HG03439 (cell line): ENCODE measurements at regions not wholly inside any gene's neighbourhood (a gene's known extent, or its start where the extent isn't known, plus 50 kb on each side); places are given as distances from the start of the nearest gene placed in this dataset.
A peak's percentile ranks its signal among the peaks of the same experiment; 100 is the strongest.

Experiments
- ATAC-seq: cut with Tn5 transposase; IDR thresholded peaks from one replicate; pipeline ENCODE4 v1.9.1; 2021; ENCODE audit warnings: mild to moderate bottlenecking, moderate library complexity; ENCODE audit not compliant: unreplicated experiment

GRCh38 chr18:44046376-44046975, 634.2 kb upstream of the SETBP1 start:
- no peak for ATAC-seq

GRCh38 chr18:44047585-44047984, 633.1 kb upstream of the SETBP1 start:
- no peak for ATAC-seq

GRCh38 chr18:44048435-44048834, 632.3 kb upstream of the SETBP1 start:
- no peak for ATAC-seq

GRCh38 chr18:44048846-44049245, 631.8 kb upstream of the SETBP1 start:
- ATAC-seq: no peak

GRCh38 chr18:44051026-44051425, 629.7 kb upstream of the SETBP1 start:
- no peak for ATAC-seq

GRCh38 chr18:44054514-44054913, 626.2 kb upstream of the SETBP1 start:
- ATAC-seq: no peak

- ATAC-seq: no peak
These were observed 620.5 kb upstream of the SETBP1 start for GRCh38 chr18:44060197-44060596.

GRCh38 chr18:44061438-44061837, 619.2 kb upstream of the SETBP1 start:
- no peak for ATAC-seq

- peak; percentile 55 for ATAC-seq
These were observed 618.3 kb upstream of the SETBP1 start for GRCh38 chr18:44062345-44062744.

- ATAC-seq: no peak
These were observed 615.5 kb upstream of the SETBP1 start for GRCh38 chr18:44065206-44065605.

- ATAC-seq: no peak
These were observed 614.1 kb upstream of the SETBP1 start for GRCh38 chr18:44066541-44066940.

- no peak for ATAC-seq
These were observed 613.5 kb upstream of the SETBP1 start for GRCh38 chr18:44067186-44067585.

GRCh38 chr18:44075038-44075437, 605.6 kb upstream of the SETBP1 start:
- no peak for ATAC-seq

GRCh38 chr18:44079606-44080005, 601.1 kb upstream of the SETBP1 start:
- no peak for ATAC-seq

- ATAC-seq: no peak
These were observed 600.6 kb upstream of the SETBP1 start for GRCh38 chr18:44080054-44080453.

GRCh38 chr18:44089732-44090131, 591.0 kb upstream of the SETBP1 start:
- no peak for ATAC-seq

- no peak for ATAC-seq
These were observed 590.2 kb upstream of the SETBP1 start for GRCh38 chr18:44090453-44090852.

GRCh38 chr18:44093253-44093652, 587.4 kb upstream of the SETBP1 start:
- no peak for ATAC-seq

- ATAC-seq: no peak
These were observed 584.7 kb upstream of the SETBP1 start for GRCh38 chr18:44096016-44096415.

GRCh38 chr18:44098551-44099098, 582.1 kb upstream of the SETBP1 start:
- no peak for ATAC-seq

- no peak for ATAC-seq
These were observed 573.5 kb upstream of the SETBP1 start for GRCh38 chr18:44107187-44107586.

GRCh38 chr18:44111337-44111736, 569.4 kb upstream of the SETBP1 start:
- ATAC-seq: no peak

- ATAC-seq: no peak
These were observed 562.9 kb upstream of the SETBP1 start for GRCh38 chr18:44117821-44118220.
